GM12875 (cell line): ENCODE measurements at regions not wholly inside any gene's neighbourhood (a gene's known extent, or its start where the extent isn't known, plus 50 kb on each side); places are given as distances from the start of the nearest gene placed in this dataset.

ENCODE experiments used
- H3K4me3 ChIP-seq: one replicate; pipeline ENCODE4 v1.5.1; 2011; ENCODE audit warnings: low read depth, low read length, control low read depth
- TF ChIP-seq, protein P1 (sequence below): IDR thresholded peaks from 2 replicates; pipeline ENCODE4 v1.5.1; 2011; ENCODE audit warnings: low read depth, mild to moderate bottlenecking, control low read depth, inconsistent platforms, low read length, moderate library complexity, borderline replicate concordance; ENCODE audit not compliant: insufficient read depth

GRCh38 chr14:53536446-53536845 is 383.3 kb upstream of the DDHD1 start:
- TF ChIP-seq, protein P1, sequence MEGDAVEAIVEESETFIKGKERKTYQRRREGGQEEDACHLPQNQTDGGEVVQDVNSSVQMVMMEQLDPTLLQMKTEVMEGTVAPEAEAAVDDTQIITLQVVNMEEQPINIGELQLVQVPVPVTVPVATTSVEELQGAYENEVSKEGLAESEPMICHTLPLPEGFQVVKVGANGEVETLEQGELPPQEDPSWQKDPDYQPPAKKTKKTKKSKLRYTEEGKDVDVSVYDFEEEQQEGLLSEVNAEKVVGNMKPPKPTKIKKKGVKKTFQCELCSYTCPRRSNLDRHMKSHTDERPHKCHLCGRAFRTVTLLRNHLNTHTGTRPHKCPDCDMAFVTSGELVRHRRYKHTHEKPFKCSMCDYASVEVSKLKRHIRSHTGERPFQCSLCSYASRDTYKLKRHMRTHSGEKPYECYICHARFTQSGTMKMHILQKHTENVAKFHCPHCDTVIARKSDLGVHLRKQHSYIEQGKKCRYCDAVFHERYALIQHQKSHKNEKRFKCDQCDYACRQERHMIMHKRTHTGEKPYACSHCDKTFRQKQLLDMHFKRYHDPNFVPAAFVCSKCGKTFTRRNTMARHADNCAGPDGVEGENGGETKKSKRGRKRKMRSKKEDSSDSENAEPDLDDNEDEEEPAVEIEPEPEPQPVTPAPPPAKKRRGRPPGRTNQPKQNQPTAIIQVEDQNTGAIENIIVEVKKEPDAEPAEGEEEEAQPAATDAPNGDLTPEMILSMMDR: no peak
- H3K4me3 ChIP-seq: no peak overlapping the region

GRCh38 chr14:53534841-53535240 is 381.7 kb upstream of the DDHD1 start:
- TF ChIP-seq, protein P1: no peak

GRCh38 chr14:53533384-53533970 is 380.4 kb upstream of the DDHD1 start:
- no peak overlapping the region for H3K4me3 ChIP-seq
- TF ChIP-seq, protein P1: no peak

More at GRCh38 chr14:53534841-53535240, 381.7 kb upstream of the DDHD1 start:
- H3K4me3 ChIP-seq: no peak overlapping the region

DNA sequence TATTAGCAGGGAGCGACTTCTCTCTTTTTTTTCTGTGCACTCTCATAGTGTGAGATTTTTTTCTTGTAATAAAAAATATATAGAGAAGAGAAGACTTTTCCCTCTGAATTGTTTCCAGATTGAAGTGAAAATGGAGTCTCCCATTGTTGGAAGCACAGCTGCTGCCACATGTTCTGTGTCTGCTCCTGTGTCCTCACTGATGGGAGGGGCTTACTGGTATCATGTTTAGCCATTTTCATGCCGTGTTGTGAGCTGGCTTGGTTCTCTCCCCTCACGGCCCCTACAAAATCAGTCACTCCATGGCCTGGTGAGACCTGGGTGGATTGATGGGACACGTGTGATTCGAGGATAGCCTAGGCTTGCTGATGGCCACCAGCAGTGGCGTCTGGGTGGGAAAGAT is 379.7 kb upstream of the DDHD1 start:
- H3K4me3 ChIP-seq: no peak overlapping the region
- TF ChIP-seq, protein P1: no peak

GRCh38 chr14:53531730-53532129 is 378.6 kb upstream of the DDHD1 start:
- TF ChIP-seq, protein P1: no peak
- no peak overlapping the region for H3K4me3 ChIP-seq

DNA sequence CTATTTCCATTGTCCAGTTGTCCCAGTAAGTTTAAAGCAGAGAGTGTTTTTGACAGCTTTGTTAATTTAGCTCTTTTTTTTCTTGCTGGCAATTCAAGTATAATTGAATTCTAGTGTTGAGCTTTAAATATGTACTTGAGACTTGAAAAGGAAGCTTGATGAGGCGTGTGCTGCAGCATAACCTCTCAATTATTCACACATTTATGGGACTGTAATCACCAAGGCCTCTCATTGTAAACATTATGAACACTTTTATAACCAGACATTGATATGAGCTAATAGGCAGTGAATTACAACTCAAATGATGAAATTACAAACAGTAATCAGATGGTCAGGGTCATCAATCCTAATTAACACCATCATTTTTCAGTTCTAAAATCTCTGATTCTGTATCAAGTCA is 378.0 kb upstream of the DDHD1 start:
- TF ChIP-seq, protein P1: no peak
- no peak overlapping the region for H3K4me3 ChIP-seq

- TF ChIP-seq, protein P1: no peak
- no peak overlapping the region for H3K4me3 ChIP-seq
Observed at GRCh38 chr14:53529519-53529918, 376.4 kb upstream of the DDHD1 start.
